T1000 (cell line): ENCODE measurements at regions not wholly inside any gene's neighbourhood (a gene's known extent, or its start where the extent isn't known, plus 50 kb on each side); places are given as distances from the start of the nearest gene placed in this dataset.

ENCODE experiments used
- DNase-seq: peaks from one replicate; lab custom pipeline; 2025; ENCODE audit warnings: mixed read lengths; lab: John Stamatoyannopoulos, UW

- DNase-seq = peak; percentile 3
Measured at GRCh38 chr13:24050292-24050711, 110.2 kb upstream of the SPATA13 start.

GRCh38 chr13:24050796-24051715 lies 109.5 kb upstream of the SPATA13 start:
- no peak for DNase-seq

- DNase-seq = no peak
Measured at GRCh38 chr13:24052547-24053518, 107.7 kb upstream of the SPATA13 start.

- no peak for DNase-seq
Measured at GRCh38 chr13:24053519-24054251, 106.8 kb upstream of the SPATA13 start.

- DNase-seq = no peak
Measured at GRCh38 chr13:24056616-24057137, 103.8 kb upstream of the SPATA13 start.

- DNase-seq = no peak
Measured at GRCh38 chr13:24060993-24061392, 99.5 kb upstream of the SPATA13 start.

GRCh38 chr13:24063281-24063877 lies 97.1 kb upstream of the SPATA13 start:
- no peak for DNase-seq

- DNase-seq = no peak
Measured at GRCh38 chr13:24064371-24064770, 96.1 kb upstream of the SPATA13 start.

- DNase-seq = no peak
Measured at GRCh38 chr13:24065176-24065575, 95.3 kb upstream of the SPATA13 start.

GRCh38 chr13:24066405-24067295 lies 93.9 kb upstream of the SPATA13 start:
- no peak for DNase-seq

GRCh38 chr13:24068472-24068871 lies 92.0 kb upstream of the SPATA13 start:
- DNase-seq = no peak

GRCh38 chr13:24071016-24071415 lies 89.5 kb upstream of the SPATA13 start:
- DNase-seq = no peak

GRCh38 chr13:24071423-24072075 lies 89.0 kb upstream of the SPATA13 start:
- DNase-seq = no peak

- DNase-seq = no peak
Measured at GRCh38 chr13:24073657-24074056, 86.9 kb upstream of the SPATA13 start.

- DNase-seq = no peak
Measured at GRCh38 chr13:24074678-24075077, 85.8 kb upstream of the SPATA13 start.

- no peak for DNase-seq
Measured at GRCh38 chr13:24075137-24075975, 85.2 kb upstream of the SPATA13 start.

GRCh38 chr13:24076109-24076508 lies 84.4 kb upstream of the SPATA13 start:
- no peak for DNase-seq

- DNase-seq = no peak
Measured at GRCh38 chr13:24076636-24077035, 83.9 kb upstream of the SPATA13 start.

GRCh38 chr13:24080134-24080533 lies 80.4 kb upstream of the SPATA13 start:
- no peak for DNase-seq
